IPS-18a (cell line): ENCODE measurements at regions not wholly inside any gene's neighbourhood (a gene's known extent, or its start where the extent isn't known, plus 50 kb on each side); places are given as distances from the start of the nearest gene placed in this dataset.

Source experiments
- H3K27ac ChIP-seq: one replicate; pipeline ENCODE4 v1.5.1; 2013; ENCODE audit warnings: low read length
- H3K27me3 ChIP-seq: one replicate; pipeline ENCODE4 v1.6.1; 2013; ENCODE audit warnings: mild to moderate bottlenecking, low read length; ENCODE audit not compliant: control insufficient read depth, insufficient read depth
- H3K36me3 ChIP-seq: one replicate; pipeline ENCODE4 v1.6.1; 2013; ENCODE audit warnings: low read depth, low read length; ENCODE audit not compliant: control insufficient read depth
- H3K4me1 ChIP-seq: one replicate; pipeline ENCODE4 v1.6.1; 2013; ENCODE audit warnings: low read depth, low read length; ENCODE audit not compliant: control insufficient read depth
- H3K4me3 ChIP-seq: one replicate; pipeline ENCODE4 v1.5.1; 2013; ENCODE audit warnings: low read length
- H3K9ac ChIP-seq: one replicate; pipeline ENCODE4 v1.6.1; 2013; ENCODE audit warnings: mild to moderate bottlenecking, low read length, moderate library complexity
- H3K9me3 ChIP-seq: one replicate; pipeline ENCODE4 v1.6.1; 2013; ENCODE audit warnings: low read depth, low read length; ENCODE audit not compliant: control insufficient read depth

DNA sequence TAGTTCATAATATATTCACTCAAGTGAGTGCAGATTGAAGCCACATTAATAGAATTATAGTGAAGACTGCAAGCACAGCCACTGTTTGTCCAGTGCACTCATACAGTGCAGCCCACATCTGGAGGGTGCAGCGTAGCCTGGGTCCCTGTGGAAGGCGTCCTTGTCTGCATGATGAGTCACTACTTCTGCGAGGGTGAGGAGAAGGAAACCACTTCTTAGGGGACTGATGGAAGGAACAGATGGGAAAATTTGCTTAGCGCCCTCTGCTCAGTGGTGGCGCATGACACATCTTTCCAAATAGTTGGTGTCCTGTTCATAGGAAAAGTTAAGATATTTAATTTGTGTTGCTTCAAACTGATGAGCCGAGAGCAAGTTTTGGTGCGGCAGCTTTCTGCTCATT, 330.4 kb upstream of the SMIM21 start:
- Histone ChIP-seq H3K27ac (no peak overlapping the region), H3K4me1 (no peaks in the 10 kb centered on the region), H3K4me3 (no peak overlapping the region)

DNA sequence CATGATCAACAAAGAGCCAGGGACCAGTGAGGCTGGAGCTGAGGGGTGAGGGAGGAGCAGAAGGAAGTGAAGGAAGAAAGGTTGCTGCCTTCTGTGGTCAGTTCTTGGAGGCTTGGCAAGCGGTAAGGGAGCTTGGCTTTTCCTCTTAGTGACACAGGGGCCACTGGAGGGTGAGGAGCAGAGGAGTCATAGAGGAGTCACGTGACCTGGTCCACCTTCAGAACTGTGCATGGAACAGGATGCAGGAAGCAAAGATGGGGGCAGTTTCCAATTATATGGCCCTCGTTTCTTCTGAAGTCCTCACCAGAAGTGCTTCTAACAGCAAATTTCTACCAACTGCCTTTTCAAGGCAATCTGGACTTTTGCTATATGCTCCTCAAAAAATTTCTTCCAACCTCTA, 326.9 kb upstream of the SMIM21 start:
- Histone ChIP-seq H3K27me3 (no peaks in the 10 kb centered on the region), H3K4me1 (no peaks in the 10 kb centered on the region), H3K36me3 (no peaks in the 10 kb centered on the region), H3K27ac (no peak overlapping the region), H3K9me3 (no peaks in the 10 kb centered on the region), H3K9ac (no peak overlapping the region), H3K4me3 (no peak overlapping the region)

More for the DNA sequence above, 330.4 kb upstream of the SMIM21 start:
- H3K27me3 ChIP-seq, result no peaks in the 10 kb centered on the region
- no peak overlapping the region for H3K9ac ChIP-seq
- no peaks in the 10 kb centered on the region for H3K36me3 ChIP-seq
- no peaks in the 10 kb centered on the region for H3K9me3 ChIP-seq

DNA sequence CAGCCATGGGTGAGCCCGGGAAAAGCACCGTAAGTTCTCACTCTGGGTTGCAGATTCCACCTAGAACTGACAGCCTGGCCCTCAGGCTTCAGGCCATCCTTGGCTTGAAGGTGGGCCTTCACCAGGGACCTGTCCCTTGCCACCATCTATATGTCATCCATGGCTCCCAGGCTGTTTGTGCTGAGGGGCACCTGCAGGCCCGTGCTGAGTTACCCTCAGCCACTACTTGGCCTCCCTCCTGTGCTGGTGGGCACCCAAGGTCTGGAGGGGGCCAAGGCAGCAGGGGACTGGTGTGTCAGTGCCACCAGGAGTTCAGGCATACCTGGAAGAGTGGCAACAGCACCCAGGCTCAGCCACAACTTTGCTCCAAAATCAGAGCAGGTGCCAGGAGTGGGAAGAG, 326.2 kb upstream of the SMIM21 start:
- Histone ChIP-seq H3K4me1 (no peaks in the 10 kb centered on the region), H3K9me3 (no peaks in the 10 kb centered on the region), H3K4me3 (no peak overlapping the region), H3K27ac (no peak overlapping the region), H3K36me3 (no peaks in the 10 kb centered on the region), H3K27me3 (no peaks in the 10 kb centered on the region), H3K9ac (no peak overlapping the region)

DNA sequence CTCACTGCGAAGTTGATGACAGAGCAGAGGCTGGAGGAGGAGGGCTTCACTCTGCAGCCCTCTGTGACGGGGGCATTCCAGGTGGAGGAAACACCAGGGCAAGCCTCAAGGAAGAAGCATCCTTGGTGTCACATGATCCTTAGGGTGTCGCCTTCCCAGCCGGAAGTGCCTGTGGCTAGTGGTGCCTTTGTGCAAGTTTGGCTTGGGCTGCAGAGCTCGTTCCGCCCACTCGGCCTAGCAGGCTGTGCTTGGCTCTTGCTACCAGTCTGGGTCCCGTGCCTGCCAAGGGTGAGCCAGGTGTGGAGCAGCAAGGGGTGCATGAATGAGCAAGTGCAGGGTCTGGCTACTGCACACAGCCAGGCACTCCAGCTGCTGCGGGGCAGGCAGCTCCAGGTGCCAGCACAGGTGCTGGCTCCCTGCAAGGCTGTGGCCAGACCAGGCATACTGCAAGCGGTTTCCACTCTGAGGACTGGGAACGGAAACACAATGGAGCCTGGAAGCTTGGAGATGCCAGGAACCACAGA, 325.3 kb upstream of the SMIM21 start:
- no peaks in the 10 kb centered on the region for H3K4me1 ChIP-seq
- no peaks in the 10 kb centered on the region for H3K27me3 ChIP-seq
- no peaks in the 10 kb centered on the region for H3K9me3 ChIP-seq
- no peak overlapping the region for H3K9ac ChIP-seq
- H3K27ac ChIP-seq, result no peak overlapping the region
- H3K36me3 ChIP-seq, result no peaks in the 10 kb centered on the region
- no peak overlapping the region for H3K4me3 ChIP-seq

DNA sequence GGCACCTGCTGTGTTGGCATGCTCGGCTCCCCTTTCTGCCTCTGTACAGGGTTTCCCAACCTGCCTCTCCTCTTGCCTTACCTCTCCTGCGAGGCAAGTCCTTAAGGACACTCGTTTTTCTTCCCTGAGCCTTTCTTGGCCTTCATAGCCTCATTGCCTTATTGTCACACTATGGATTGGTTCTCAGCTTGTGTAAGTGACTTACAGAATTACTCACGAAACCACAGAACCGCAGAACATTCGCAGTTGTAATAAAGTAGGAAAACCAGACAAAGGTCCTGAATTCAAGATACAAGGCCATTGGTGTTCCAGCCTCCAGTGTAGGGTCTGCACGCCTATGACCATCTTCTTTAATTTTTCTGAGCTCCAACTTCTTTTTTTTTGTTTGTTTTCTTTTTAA, 317.6 kb upstream of the SMIM21 start:
- Histone ChIP-seq H3K4me3 (no peak overlapping the region), H3K9me3 (no peaks in the 10 kb centered on the region), H3K36me3 (no peaks in the 10 kb centered on the region), H3K4me1 (no peaks in the 10 kb centered on the region), H3K9ac (no peak overlapping the region), H3K27ac (no peak overlapping the region), H3K27me3 (no peaks in the 10 kb centered on the region)

DNA sequence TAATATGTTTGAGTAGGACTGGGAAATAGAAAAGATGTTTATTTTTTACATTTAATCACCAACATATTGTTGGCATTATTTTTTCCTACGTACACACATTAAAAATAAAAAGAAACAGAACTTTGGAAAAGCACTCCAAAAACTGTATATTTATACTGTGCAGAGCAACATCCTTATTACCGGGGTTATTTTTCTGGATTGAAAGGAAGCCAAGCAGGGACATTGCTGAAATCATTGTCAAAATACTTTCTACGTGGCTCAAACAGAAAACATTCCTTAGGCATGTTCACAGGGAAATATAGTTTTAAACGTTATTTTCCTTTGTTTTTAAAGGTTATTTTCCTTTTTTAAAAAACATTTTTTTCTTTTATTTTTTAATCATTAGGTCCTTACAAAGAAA, 315.0 kb upstream of the SMIM21 start:
- H3K9ac ChIP-seq, result no peak overlapping the region
- H3K36me3 ChIP-seq, result no peaks in the 10 kb centered on the region
- H3K4me1 ChIP-seq, result no peaks in the 10 kb centered on the region
- no peaks in the 10 kb centered on the region for H3K9me3 ChIP-seq
- no peak overlapping the region for H3K27ac ChIP-seq
- H3K27me3 ChIP-seq, result no peaks in the 10 kb centered on the region
- no peak overlapping the region for H3K4me3 ChIP-seq

DNA sequence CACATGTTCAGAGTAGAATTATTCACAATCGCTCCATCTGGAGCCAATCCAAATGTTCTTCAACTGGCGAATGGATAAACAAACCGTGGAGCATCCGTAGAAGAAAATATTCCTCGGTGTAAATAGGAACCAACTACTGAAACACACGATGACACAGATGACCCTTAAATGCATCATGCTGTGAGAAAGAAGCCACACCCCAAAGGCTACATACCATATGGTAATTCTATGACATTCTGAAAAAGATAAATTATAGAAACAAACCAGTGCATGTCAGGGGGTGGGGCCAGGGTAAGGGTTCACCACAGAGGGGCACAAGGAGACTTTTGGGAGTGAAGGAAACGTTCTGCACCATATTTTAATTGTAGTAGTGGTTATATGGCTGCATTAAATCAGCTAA, 312.2 kb upstream of the SMIM21 start:
- H3K4me1 ChIP-seq, result no peaks in the 10 kb centered on the region
- H3K36me3 ChIP-seq, result no peaks in the 10 kb centered on the region
- peaks cover 3% of the 10 kb centered on the region for H3K9me3 ChIP-seq
- no peak overlapping the region for H3K4me3 ChIP-seq
- H3K27me3 ChIP-seq, result no peaks in the 10 kb centered on the region
- H3K9ac ChIP-seq, result no peak overlapping the region
- no peak overlapping the region for H3K27ac ChIP-seq

DNA sequence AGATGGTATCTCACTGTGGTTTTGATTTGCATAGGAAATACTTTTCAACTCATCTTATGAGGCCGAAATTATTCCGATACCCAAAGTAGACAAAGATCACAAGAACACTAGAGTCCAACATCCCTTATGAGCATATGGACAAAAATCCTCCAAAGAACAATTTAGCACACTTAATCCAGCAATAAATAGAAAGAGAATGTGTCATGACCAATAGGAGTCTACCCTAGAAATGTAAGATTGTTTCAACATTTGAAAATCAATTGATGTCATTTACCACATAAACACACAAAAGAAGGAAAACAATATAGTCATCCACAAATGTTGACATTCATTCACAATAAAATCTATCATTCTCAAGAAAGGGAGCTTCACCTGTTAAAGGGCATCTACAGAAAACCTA, 307.8 kb upstream of the SMIM21 start:
- no peaks in the 10 kb centered on the region for H3K4me1 ChIP-seq
- H3K36me3 ChIP-seq, result no peaks in the 10 kb centered on the region
- no peaks in the 10 kb centered on the region for H3K27me3 ChIP-seq
- H3K4me3 ChIP-seq, result no peak overlapping the region
- no peak overlapping the region for H3K9ac ChIP-seq
- H3K27ac ChIP-seq, result no peak overlapping the region
- H3K9me3 ChIP-seq, result peaks cover 3% of the 10 kb centered on the region

DNA sequence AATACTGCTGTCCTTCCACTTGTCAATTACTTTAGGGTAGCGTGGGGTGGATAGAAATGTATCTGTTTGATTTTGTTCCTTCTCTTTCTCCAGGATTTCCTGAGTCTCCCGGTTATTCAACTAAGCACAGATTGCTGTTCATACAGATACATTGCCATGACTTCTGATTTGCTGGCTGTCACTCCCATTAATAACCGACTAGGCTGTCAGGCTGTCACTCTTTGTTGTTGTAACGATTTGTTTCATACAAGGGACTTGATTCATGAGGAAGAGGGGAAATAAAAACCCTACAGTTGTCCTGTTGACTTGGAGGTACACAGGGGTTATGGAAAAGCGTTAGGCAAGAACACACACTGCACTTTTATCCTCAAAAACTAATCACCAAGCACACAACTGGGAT, 302.7 kb upstream of the SMIM21 start:
- no peak overlapping the region for H3K27ac ChIP-seq
- H3K27me3 ChIP-seq, result no peaks in the 10 kb centered on the region
- H3K9me3 ChIP-seq, result no peaks in the 10 kb centered on the region
- no peaks in the 10 kb centered on the region for H3K4me1 ChIP-seq
- H3K4me3 ChIP-seq, result no peak overlapping the region
- H3K9ac ChIP-seq, result no peak overlapping the region
- H3K36me3 ChIP-seq, result no peaks in the 10 kb centered on the region

DNA sequence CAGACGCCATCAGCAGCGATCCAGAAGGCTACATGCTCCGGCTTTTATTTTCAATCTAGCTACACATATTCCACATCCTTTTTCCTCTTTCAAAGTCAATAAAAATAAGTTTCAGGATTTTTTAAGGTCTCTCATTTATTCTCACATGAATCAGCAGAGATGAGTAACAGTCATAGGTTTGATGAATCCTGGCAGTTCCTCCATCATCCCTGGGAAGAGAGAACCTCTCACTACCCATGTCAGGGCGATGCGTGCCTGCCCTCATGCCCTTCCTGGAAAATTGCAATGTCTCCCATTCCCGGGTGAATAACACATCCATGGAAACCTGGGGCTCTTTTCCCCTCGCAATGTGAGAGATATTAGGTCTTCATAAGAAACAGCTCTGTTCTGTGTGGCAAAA, 301.1 kb upstream of the SMIM21 start:
- Histone ChIP-seq H3K36me3 (no peaks in the 10 kb centered on the region), H3K27me3 (no peaks in the 10 kb centered on the region), H3K9me3 (no peaks in the 10 kb centered on the region), H3K4me3 (no peak overlapping the region), H3K27ac (no peak overlapping the region), H3K9ac (no peak overlapping the region), H3K4me1 (no peaks in the 10 kb centered on the region)

DNA sequence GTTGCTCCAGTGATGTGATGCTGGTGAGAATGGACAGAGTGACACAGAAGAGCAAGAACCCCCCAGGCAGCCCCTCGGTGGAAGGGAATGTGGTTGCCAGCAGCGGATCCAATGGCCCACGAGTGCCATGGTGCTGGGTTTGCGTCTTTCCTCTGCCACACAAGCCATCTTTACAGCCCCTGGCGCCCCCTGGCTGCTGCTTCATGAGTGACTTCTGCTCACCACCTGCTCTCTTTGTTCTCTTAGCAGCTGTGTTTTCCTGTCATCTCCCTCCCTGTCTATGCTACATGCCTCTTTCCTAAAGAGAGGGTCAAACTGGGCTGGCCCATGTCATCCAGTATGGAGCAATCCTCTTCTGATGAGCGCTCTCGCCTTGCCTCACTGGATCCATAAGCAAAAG, 300.0 kb upstream of the SMIM21 start:
- Histone ChIP-seq H3K27me3 (no peaks in the 10 kb centered on the region), H3K4me1 (no peaks in the 10 kb centered on the region), H3K9ac (no peak overlapping the region), H3K4me3 (no peak overlapping the region), H3K36me3 (no peaks in the 10 kb centered on the region), H3K9me3 (no peaks in the 10 kb centered on the region), H3K27ac (no peak overlapping the region)

DNA sequence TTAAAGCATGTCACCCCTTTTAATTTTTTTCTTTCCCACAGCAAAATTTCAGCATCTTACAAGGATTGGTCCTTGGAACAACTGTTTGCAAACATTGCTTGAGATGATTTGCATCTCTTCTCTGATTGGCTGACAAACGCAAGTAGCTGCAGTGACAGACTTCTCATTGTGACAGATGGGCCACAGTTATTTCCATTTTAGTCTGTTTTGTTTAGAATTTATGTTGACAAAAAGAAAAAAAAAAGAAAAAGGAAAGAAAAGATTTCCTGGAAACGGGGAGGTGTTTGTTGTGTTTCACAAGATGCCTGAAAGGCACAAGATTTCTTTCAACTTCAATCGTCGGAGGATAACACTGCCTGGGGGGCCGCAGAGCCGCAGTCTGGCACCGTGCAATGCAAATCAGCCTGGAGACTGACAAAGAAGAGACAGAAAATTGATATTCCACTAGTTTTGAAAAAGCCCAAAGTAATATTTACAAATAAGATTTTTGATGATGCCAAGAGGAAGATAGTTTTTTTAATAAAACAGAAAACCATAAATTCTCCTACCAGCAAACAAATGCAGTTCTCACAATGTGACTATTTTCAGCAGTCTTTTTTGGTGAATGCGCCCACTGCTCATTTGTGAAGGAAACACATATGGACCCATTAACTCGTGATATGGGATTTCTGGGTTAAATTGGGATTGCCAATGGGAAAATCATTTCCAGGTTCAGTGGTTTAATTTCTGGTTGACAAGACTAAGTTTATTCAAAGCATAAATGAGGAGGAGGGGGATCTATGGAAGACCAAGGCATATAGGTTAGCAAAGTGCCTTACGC, 296.2 kb upstream of the SMIM21 start:
- H3K9ac ChIP-seq, result no peak overlapping the region
- no peaks in the 10 kb centered on the region for H3K36me3 ChIP-seq
- no peak overlapping the region for H3K4me3 ChIP-seq
- no peaks in the 10 kb centered on the region for H3K27me3 ChIP-seq
- H3K9me3 ChIP-seq, result no peaks in the 10 kb centered on the region
- H3K4me1 ChIP-seq, result no peaks in the 10 kb centered on the region
- no peak overlapping the region for H3K27ac ChIP-seq
